ENCODE measurements at regions not wholly inside any gene's neighbourhood (a gene's known extent, or its start where the extent isn't known, plus 50 kb on each side); places are given as distances from the start of the nearest gene placed in this dataset.
"Not testable (repeated sequence)": the region's sequence is repeated elsewhere in the genome, so short reads cannot be mapped to it uniquely, and the experiment has no call there.

GRCh38 chr3:89740881-89741177 is 633.4 kb downstream of the EPHA3 start:
- Histone ChIP-seq H3K4me3 (ENCODE audit: insufficient read length, low read depth) (no peak overlapping the region), H3K9ac (ENCODE audit: insufficient read length, low read depth) (no peak overlapping the region), H3K27me3 (ENCODE audit: insufficient read depth, insufficient read length) (no peaks in the 10 kb centered on the region), H3K36me3 (ENCODE audit: insufficient read depth, insufficient read length, low read length) (no peaks in the 10 kb centered on the region), H3K9me3 (ENCODE audit: insufficient read depth, low read length) (no peaks in the 10 kb centered on the region), H3K4me1 (ENCODE audit: insufficient read depth, insufficient read length) (no peaks in the 10 kb centered on the region)
- TF ChIP-seq YY1 (IDR thresholded peaks at IDR 0.05; ENCODE audit: insufficient read depth, insufficient read length) = no peak
- no peak for TF ChIP-seq SUZ12 (IDR thresholded peaks at IDR 0.05; ENCODE audit: extremely low read depth, insufficient read depth, insufficient read length)
- TF ChIP-seq ZNF274 (IDR thresholded peaks at IDR 0.05; ENCODE audit: low read depth, low read length) = no peak
- DNase-seq (ENCODE audit: low read depth, low spot score) = no peak

GRCh38 chr3:89742546-89742945 is 635.1 kb downstream of the EPHA3 start:
- H3K9ac ChIP-seq (ENCODE audit: insufficient read length, low read depth) = no peak overlapping the region
- H3K4me3 ChIP-seq (ENCODE audit: insufficient read length, low read depth) = no peak overlapping the region
- no peaks in the 10 kb centered on the region for H3K27me3 ChIP-seq (ENCODE audit: insufficient read depth, insufficient read length)
- H3K9me3 ChIP-seq (ENCODE audit: insufficient read depth, low read length) = no peaks in the 10 kb centered on the region
- no peak for DNase-seq (ENCODE audit: low read depth, low spot score)
- no peaks in the 10 kb centered on the region for H3K4me1 ChIP-seq (ENCODE audit: insufficient read depth, insufficient read length)
- TF ChIP-seq YY1 (IDR thresholded peaks at IDR 0.05; ENCODE audit: insufficient read depth, insufficient read length) = no peak
- no peak for TF ChIP-seq ZNF274 (IDR thresholded peaks at IDR 0.05; ENCODE audit: low read depth, low read length)
- TF ChIP-seq SUZ12 (IDR thresholded peaks at IDR 0.05; ENCODE audit: extremely low read depth, insufficient read depth, insufficient read length) = no peak
- no peaks in the 10 kb centered on the region for H3K36me3 ChIP-seq (ENCODE audit: insufficient read depth, insufficient read length, low read length)

- not testable (repeated sequence) for H3K4me1 ChIP-seq (ENCODE audit: insufficient read depth, insufficient read length); H3K9ac ChIP-seq (ENCODE audit: insufficient read length, low read depth); DNase-seq (ENCODE audit: low read depth, low spot score); H3K4me3 ChIP-seq (ENCODE audit: insufficient read length, low read depth); H3K9me3 ChIP-seq (ENCODE audit: insufficient read depth, low read length); H3K27me3 ChIP-seq (ENCODE audit: insufficient read depth, insufficient read length); H3K36me3 ChIP-seq (ENCODE audit: insufficient read depth, insufficient read length, low read length)
Observed at GRCh38 chr3:89747541-89748278, 640.3 kb downstream of the EPHA3 start.

GRCh38 chr3:89762405-89762804 is 655.0 kb downstream of the EPHA3 start:
- Histone ChIP-seq H3K9me3 (ENCODE audit: insufficient read depth, low read length) (peaks cover 14% of the 10 kb centered on the region; the same call in 1 of the 2 replicates), H3K36me3 (ENCODE audit: insufficient read depth, insufficient read length, low read length) (no peaks in the 10 kb centered on the region), H3K9ac (ENCODE audit: insufficient read length, low read depth) (no peak overlapping the region), H3K4me1 (ENCODE audit: insufficient read depth, insufficient read length) (no peaks in the 10 kb centered on the region), H3K4me3 (ENCODE audit: insufficient read length, low read depth) (no peak overlapping the region), H3K27me3 (ENCODE audit: insufficient read depth, insufficient read length) (no peaks in the 10 kb centered on the region)
- TF ChIP-seq ZNF274 (IDR thresholded peaks at IDR 0.05; ENCODE audit: low read depth, low read length) = no peak
- TF ChIP-seq SUZ12 (IDR thresholded peaks at IDR 0.05; ENCODE audit: extremely low read depth, insufficient read depth, insufficient read length) = no peak
- no peak for TF ChIP-seq YY1 (IDR thresholded peaks at IDR 0.05; ENCODE audit: insufficient read depth, insufficient read length)
- peak; percentile 15 for DNase-seq (ENCODE audit: low read depth, low spot score)

- no peaks in the 10 kb centered on the region for H3K27me3 ChIP-seq (ENCODE audit: insufficient read depth, insufficient read length)
- no peak overlapping the region for H3K4me3 ChIP-seq (ENCODE audit: insufficient read length, low read depth)
- no peaks in the 10 kb centered on the region for H3K36me3 ChIP-seq (ENCODE audit: insufficient read depth, insufficient read length, low read length)
- no peak for DNase-seq (ENCODE audit: low read depth, low spot score)
- no peaks in the 10 kb centered on the region for H3K4me1 ChIP-seq (ENCODE audit: insufficient read depth, insufficient read length)
- no peaks in the 10 kb centered on the region for H3K9me3 ChIP-seq (ENCODE audit: insufficient read depth, low read length)
- no peak for TF ChIP-seq ZNF274 (IDR thresholded peaks at IDR 0.05; ENCODE audit: low read depth, low read length)
- TF ChIP-seq SUZ12 (IDR thresholded peaks at IDR 0.05; ENCODE audit: extremely low read depth, insufficient read depth, insufficient read length) = no peak
- TF ChIP-seq YY1 (IDR thresholded peaks at IDR 0.05; ENCODE audit: insufficient read depth, insufficient read length) = no peak
- H3K9ac ChIP-seq (ENCODE audit: insufficient read length, low read depth) = no peak overlapping the region
Observed at GRCh38 chr3:89783341-89783927, 676.0 kb downstream of the EPHA3 start.

- Histone ChIP-seq H3K27me3 (ENCODE audit: insufficient read depth, insufficient read length) (no peaks in the 10 kb centered on the region), H3K36me3 (ENCODE audit: insufficient read depth, insufficient read length, low read length) (no peaks in the 10 kb centered on the region), H3K9me3 (ENCODE audit: insufficient read depth, low read length) (no peaks in the 10 kb centered on the region), H3K4me1 (ENCODE audit: insufficient read depth, insufficient read length) (no peaks in the 10 kb centered on the region), H3K4me3 (ENCODE audit: insufficient read length, low read depth) (no peak overlapping the region), H3K9ac (ENCODE audit: insufficient read length, low read depth) (no peak overlapping the region)
- TF ChIP-seq SUZ12 (IDR thresholded peaks at IDR 0.05; ENCODE audit: extremely low read depth, insufficient read depth, insufficient read length) = no peak
- no peak for TF ChIP-seq YY1 (IDR thresholded peaks at IDR 0.05; ENCODE audit: insufficient read depth, insufficient read length)
- no peak for TF ChIP-seq ZNF274 (IDR thresholded peaks at IDR 0.05; ENCODE audit: low read depth, low read length)
- DNase-seq (ENCODE audit: low read depth, low spot score) = no peak
Observed at GRCh38 chr3:89787485-89787884, 680.1 kb downstream of the EPHA3 start.

- DNase-seq (ENCODE audit: low read depth, low spot score) = no peak
- TF ChIP-seq ZNF274 (IDR thresholded peaks at IDR 0.05; ENCODE audit: low read depth, low read length) (no peak), SUZ12 (IDR thresholded peaks at IDR 0.05; ENCODE audit: extremely low read depth, insufficient read depth, insufficient read length) (no peak), YY1 (IDR thresholded peaks at IDR 0.05; ENCODE audit: insufficient read depth, insufficient read length) (no peak)
- Histone ChIP-seq H3K4me1 (ENCODE audit: insufficient read depth, insufficient read length) (no peaks in the 10 kb centered on the region), H3K9me3 (ENCODE audit: insufficient read depth, low read length) (no peaks in the 10 kb centered on the region), H3K36me3 (ENCODE audit: insufficient read depth, insufficient read length, low read length) (no peaks in the 10 kb centered on the region), H3K9ac (ENCODE audit: insufficient read length, low read depth) (no peak overlapping the region), H3K4me3 (ENCODE audit: insufficient read length, low read depth) (no peak overlapping the region), H3K27me3 (ENCODE audit: insufficient read depth, insufficient read length) (no peaks in the 10 kb centered on the region)
Observed at GRCh38 chr3:89787979-89788378, 680.6 kb downstream of the EPHA3 start.
